Hepatocyte (in vitro differentiated cells): ENCODE measurements at regions not wholly inside any gene's neighbourhood (a gene's known extent, or its start where the extent isn't known, plus 50 kb on each side); places are given as distances from the start of the nearest gene placed in this dataset.

ENCODE experiments used
- DNase-seq: peaks from one replicate; pipeline ENCODE4 v3.0.0-alpha.2; 2016; ENCODE audit warnings: low spot score
- H2AFZ ChIP-seq: fragments of 200-600 bp; sonication (generic); 2 replicates; pipeline ENCODE4 v1.6.0; 2016; ENCODE audit warnings: antibody characterized with exemption, mild to moderate bottlenecking
- H3K27ac ChIP-seq: fragments of 200-600 bp; sonication (generic); 2 replicates; pipeline ENCODE4 v1.5.1; 2016; ENCODE audit warnings: mild to moderate bottlenecking
- H3K27me3 ChIP-seq: fragments of 200-600 bp; sonication (generic); 2 replicates; pipeline ENCODE4 v1.6.1; 2016
- H3K36me3 ChIP-seq: fragments of 200-600 bp; sonication (generic); replicated peaks from 2 replicates; pipeline ENCODE4 v1.5.1; 2016; ENCODE audit warnings: low read depth; ENCODE audit not compliant: insufficient read depth
- H3K4me1 ChIP-seq: fragments of 200-600 bp; sonication (generic); 2 replicates; pipeline ENCODE4 v1.5.1; 2016; ENCODE audit warnings: mild to moderate bottlenecking, moderate library complexity; ENCODE audit not compliant: insufficient read depth
- H3K4me2 ChIP-seq: fragments of 200-600 bp; sonication (generic); 2 replicates; pipeline ENCODE4 v1.6.0; 2016
- H3K4me3 ChIP-seq: fragments of 200-600 bp; sonication (generic); 2 replicates; pipeline ENCODE4 v1.5.1; 2016; ENCODE audit warnings: mild to moderate bottlenecking
- H3K79me2 ChIP-seq: fragments of 200-600 bp; sonication (generic); 2 replicates; pipeline ENCODE4 v1.6.0; 2017; ENCODE audit warnings: mild to moderate bottlenecking
- H3K9me2 ChIP-seq: fragments of 200-600 bp; sonication (generic); replicated peaks from 2 replicates; pipeline ENCODE4 v1.6.0; 2017; ENCODE audit warnings: mild to moderate bottlenecking; ENCODE audit not compliant: insufficient read depth
- H3K9me3 ChIP-seq: fragments of 200-600 bp; sonication (generic); 2 replicates; pipeline ENCODE4 v1.5.1; 2016; ENCODE audit warnings: low read depth, mild to moderate bottlenecking
- H4K20me1 ChIP-seq: fragments of 200-600 bp; sonication (generic); 2 replicates; pipeline ENCODE4 v1.6.0; 2016; ENCODE audit warnings: mild to moderate bottlenecking; ENCODE audit not compliant: insufficient read depth, poor library complexity, severe bottlenecking
- EZH2 ChIP-seq: fragments of 200-600 bp; sonication (generic); IDR thresholded peaks from 2 replicates; pipeline ENCODE4 v1.6.1; 2016; ENCODE audit warnings: antibody characterized with exemption, mild to moderate bottlenecking, borderline replicate concordance
- EZH2phosphoT487 ChIP-seq: fragments of 200-600 bp; sonication (generic); IDR thresholded peaks from one replicate; pipeline ENCODE4 v1.6.1; 2018; ENCODE audit warnings: antibody characterized with exemption, mild to moderate bottlenecking, low read depth, moderate library complexity; ENCODE audit not compliant: unreplicated experiment, severe bottlenecking
- WGBS: methylation state at CpG from one replicate; pipeline ENCODE4 v1.1.6; 2016; ENCODE audit warnings: low lambda C conversion rate; ENCODE audit errors: missing lambda C conversion rate; 5-methylcytosine and 5-hydroxymethylcytosine counted together
- TF ChIP-seq, protein P1 (sequence below): fragments of 200-600 bp; sonication (generic); IDR thresholded peaks from 2 replicates; pipeline ENCODE4 v1.5.1; 2016; ENCODE audit warnings: antibody characterized with exemption, mild to moderate bottlenecking; ENCODE audit not compliant: poor library complexity

DNA sequence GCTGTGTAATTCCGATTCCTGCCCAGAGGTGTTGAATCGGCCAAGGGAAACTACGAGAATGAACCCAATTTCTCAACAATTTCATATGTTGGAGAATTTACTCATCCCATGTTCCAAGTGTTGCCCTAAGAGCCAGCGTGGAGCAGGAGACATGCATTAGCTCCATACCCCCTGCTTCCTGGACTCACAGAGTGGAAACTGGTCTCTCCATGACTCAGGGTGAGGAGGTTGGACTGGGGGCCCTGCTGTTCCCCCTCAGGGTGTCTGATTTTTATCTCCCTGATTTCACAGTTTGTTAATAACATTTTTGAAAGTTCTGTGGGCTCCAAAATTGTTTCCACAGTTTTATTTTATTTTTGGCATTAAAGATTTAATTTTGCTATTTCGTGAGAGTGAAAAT, 183.0 kb upstream of the SFRP2 start:
- Histone ChIP-seq H3K4me2 (no peak overlapping the region), H3K27me3 (no peaks in the 10 kb centered on the region), H3K79me2 (no peaks in the 10 kb centered on the region), H3K4me1 (no peaks in the 10 kb centered on the region), H3K36me3 (no peaks in the 10 kb centered on the region), H2AFZ (no peak overlapping the region), H4K20me1 (no peaks in the 10 kb centered on the region), H3K4me3 (no peak overlapping the region), H3K9me2 (no peaks in the 10 kb centered on the region), H3K9me3 (no peaks in the 10 kb centered on the region), H3K27ac (no peak overlapping the region)
- DNase-seq: no peak
- WGBS: 92% methylated on average over 5 of the region's 5 CpGs
- TF ChIP-seq EZH2phosphoT487 (no peak), EZH2 (no peak)
- TF ChIP-seq, protein P1, sequence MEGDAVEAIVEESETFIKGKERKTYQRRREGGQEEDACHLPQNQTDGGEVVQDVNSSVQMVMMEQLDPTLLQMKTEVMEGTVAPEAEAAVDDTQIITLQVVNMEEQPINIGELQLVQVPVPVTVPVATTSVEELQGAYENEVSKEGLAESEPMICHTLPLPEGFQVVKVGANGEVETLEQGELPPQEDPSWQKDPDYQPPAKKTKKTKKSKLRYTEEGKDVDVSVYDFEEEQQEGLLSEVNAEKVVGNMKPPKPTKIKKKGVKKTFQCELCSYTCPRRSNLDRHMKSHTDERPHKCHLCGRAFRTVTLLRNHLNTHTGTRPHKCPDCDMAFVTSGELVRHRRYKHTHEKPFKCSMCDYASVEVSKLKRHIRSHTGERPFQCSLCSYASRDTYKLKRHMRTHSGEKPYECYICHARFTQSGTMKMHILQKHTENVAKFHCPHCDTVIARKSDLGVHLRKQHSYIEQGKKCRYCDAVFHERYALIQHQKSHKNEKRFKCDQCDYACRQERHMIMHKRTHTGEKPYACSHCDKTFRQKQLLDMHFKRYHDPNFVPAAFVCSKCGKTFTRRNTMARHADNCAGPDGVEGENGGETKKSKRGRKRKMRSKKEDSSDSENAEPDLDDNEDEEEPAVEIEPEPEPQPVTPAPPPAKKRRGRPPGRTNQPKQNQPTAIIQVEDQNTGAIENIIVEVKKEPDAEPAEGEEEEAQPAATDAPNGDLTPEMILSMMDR: no peak

DNA sequence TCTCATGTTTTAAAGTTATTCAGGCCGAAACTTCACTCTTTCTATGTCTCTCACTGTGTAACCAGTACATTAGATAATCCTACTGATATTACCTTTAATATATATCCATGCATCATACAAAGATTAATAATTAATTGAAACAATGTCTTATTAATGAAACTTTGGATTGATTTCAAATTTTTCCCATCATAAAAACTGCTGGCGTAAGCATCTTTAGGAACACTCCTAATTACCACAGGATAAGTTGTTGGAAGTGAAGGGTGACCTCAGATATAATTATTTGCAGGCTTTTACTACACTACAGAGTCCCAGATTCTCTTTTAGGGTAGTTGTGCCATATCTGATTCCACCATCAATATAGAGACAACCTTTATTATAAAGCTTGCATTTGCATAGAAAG, 181.3 kb upstream of the SFRP2 start:
- Histone ChIP-seq H3K4me2 (no peak overlapping the region), H4K20me1 (no peaks in the 10 kb centered on the region), H3K27me3 (no peaks in the 10 kb centered on the region), H3K9me3 (no peaks in the 10 kb centered on the region), H3K9me2 (no peaks in the 10 kb centered on the region), H3K4me3 (no peak overlapping the region), H3K79me2 (no peaks in the 10 kb centered on the region), H3K27ac (no peak overlapping the region), H3K4me1 (no peaks in the 10 kb centered on the region), H3K36me3 (no peaks in the 10 kb centered on the region), H2AFZ (no peak overlapping the region)
- 89% methylated on average over 2 of the region's 2 CpGs for WGBS
- TF ChIP-seq EZH2 (no peak), EZH2phosphoT487 (no peak)
- TF ChIP-seq, protein P1: no peak
- DNase-seq: no peak

DNA sequence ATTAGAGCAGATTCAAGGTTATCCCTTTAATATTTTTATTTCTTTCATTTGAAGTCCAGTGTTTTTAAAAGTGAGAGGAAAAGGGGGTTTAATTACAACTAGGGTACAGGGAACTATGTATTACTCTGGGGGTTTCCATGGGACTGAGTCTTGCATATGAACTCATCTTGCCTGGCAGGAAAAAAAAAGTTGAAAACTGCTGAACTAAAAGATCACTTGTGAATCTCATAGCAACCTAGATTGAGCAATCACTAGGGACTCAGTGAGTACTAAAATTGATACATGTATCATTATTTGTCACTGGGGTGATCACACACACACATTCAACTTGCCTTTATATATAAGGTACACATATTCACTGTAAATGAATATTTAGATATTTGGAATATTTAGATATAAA, 180.7 kb upstream of the SFRP2 start:
- TF ChIP-seq EZH2phosphoT487 (no peak), EZH2 (no peak)
- TF ChIP-seq, protein P1: no peak
- no peaks in the 10 kb centered on the region for H3K4me1 ChIP-seq
- H2AFZ ChIP-seq: no peak overlapping the region
- no peak overlapping the region for H3K27ac ChIP-seq
- DNase-seq: no peak
- H3K36me3 ChIP-seq: no peaks in the 10 kb centered on the region
- H4K20me1 ChIP-seq: no peaks in the 10 kb centered on the region
- no peak overlapping the region for H3K4me2 ChIP-seq
- H3K79me2 ChIP-seq: no peaks in the 10 kb centered on the region
- no peaks in the 10 kb centered on the region for H3K9me3 ChIP-seq
- H3K9me2 ChIP-seq: no peaks in the 10 kb centered on the region
- no peak overlapping the region for H3K4me3 ChIP-seq
- no peaks in the 10 kb centered on the region for H3K27me3 ChIP-seq

DNA sequence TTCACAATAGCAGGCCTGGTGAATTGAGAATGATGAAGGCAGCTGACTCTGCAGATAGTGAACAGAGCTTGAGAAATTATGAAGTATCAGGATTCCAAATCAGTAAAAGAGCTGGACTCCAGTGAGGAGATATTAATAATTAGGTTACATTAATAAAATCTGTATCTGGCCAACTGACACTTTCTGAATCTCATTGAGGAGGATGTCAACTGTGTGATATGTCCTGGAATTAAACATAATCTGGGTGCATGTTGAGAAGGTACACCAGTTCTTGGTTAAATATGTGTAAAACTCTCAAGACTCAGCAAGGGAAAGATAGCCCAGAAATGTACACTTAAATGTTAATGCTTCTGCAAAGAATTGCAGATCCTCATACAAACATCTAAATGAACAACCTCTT, 177.8 kb upstream of the SFRP2 start:
- Histone ChIP-seq H3K4me3 (no peak overlapping the region), H3K4me1 (no peaks in the 10 kb centered on the region), H3K9me2 (no peaks in the 10 kb centered on the region), H3K9me3 (no peaks in the 10 kb centered on the region), H3K27me3 (no peaks in the 10 kb centered on the region), H3K27ac (no peak overlapping the region), H3K79me2 (no peaks in the 10 kb centered on the region), H3K4me2 (no peak overlapping the region), H2AFZ (no peak overlapping the region), H4K20me1 (no peaks in the 10 kb centered on the region), H3K36me3 (no peaks in the 10 kb centered on the region)
- TF ChIP-seq EZH2: no peak
- TF ChIP-seq, protein P1: no peak
- no peak for TF ChIP-seq EZH2phosphoT487
- DNase-seq: no peak
